Osteocyte (in vitro differentiated cells): ENCODE measurements at regions not wholly inside any gene's neighbourhood (a gene's known extent, or its start where the extent isn't known, plus 50 kb on each side); places are given as distances from the start of the nearest gene placed in this dataset.
"Not testable (repeated sequence)": the region's sequence is repeated elsewhere in the genome, so short reads cannot be mapped to it uniquely, and the experiment has no call there.

Source experiments
- DNase-seq: peaks from one replicate; pipeline ENCODE4 v3.0.0; 2021; ENCODE audit warnings: mixed read lengths; ENCODE audit not compliant: unreplicated experiment; ENCODE audit errors: extremely low spot score
- H3K27ac Mint-ChIP-seq: one replicate; pipeline ENCODE4 v1.8.0; 2021; ENCODE audit warnings: mild to moderate bottlenecking, mixed read lengths; ENCODE audit not compliant: unreplicated experiment
- H3K27me3 Mint-ChIP-seq: one replicate; pipeline ENCODE4 v1.8.0; 2021; ENCODE audit warnings: mixed read lengths; ENCODE audit not compliant: unreplicated experiment
- H3K36me3 Mint-ChIP-seq: one replicate; pipeline ENCODE4 v1.8.0; 2021; ENCODE audit warnings: mixed read lengths; ENCODE audit not compliant: unreplicated experiment
- H3K4me1 Mint-ChIP-seq: one replicate; pipeline ENCODE4 v1.8.0; 2021; ENCODE audit warnings: mixed read lengths; ENCODE audit not compliant: unreplicated experiment
- H3K4me3 Mint-ChIP-seq: one replicate; pipeline ENCODE4 v1.8.0; 2021; ENCODE audit warnings: mild to moderate bottlenecking, moderate library complexity, mixed read lengths; ENCODE audit not compliant: unreplicated experiment
- H3K9me3 Mint-ChIP-seq: one replicate; pipeline ENCODE4 v1.8.0; 2021; ENCODE audit warnings: mixed read lengths; ENCODE audit not compliant: unreplicated experiment
- CTCF ChIP-seq: fragments of 200-600 bp; sonication (generic); IDR thresholded peaks from 2 replicates; pipeline ENCODE4 v1.5.0; 2021; ENCODE audit warnings: antibody characterized with exemption, mild to moderate bottlenecking, moderate library complexity

GRCh38 chr14:30195941-30196340, 268.3 kb upstream of the PRKD1 start:
- no peak for DNase-seq
- Mint-ChIP-seq H3K4me3 (no peak overlapping the region), H3K36me3 (no peaks in the 10 kb centered on the region), H3K27ac (no peak overlapping the region), H3K9me3 (no peaks in the 10 kb centered on the region), H3K4me1 (peaks cover 14% of the 10 kb centered on the region), H3K27me3 (no peaks in the 10 kb centered on the region)
- no peak for TF ChIP-seq CTCF

- TF ChIP-seq CTCF = no peak
- Mint-ChIP-seq H3K9me3 (no peaks in the 10 kb centered on the region), H3K4me1 (peaks cover 14% of the 10 kb centered on the region), H3K4me3 (no peak overlapping the region), H3K27ac (no peak overlapping the region), H3K36me3 (no peaks in the 10 kb centered on the region), H3K27me3 (no peaks in the 10 kb centered on the region)
- no peak for DNase-seq
These were observed 269.2 kb upstream of the PRKD1 start for GRCh38 chr14:30196861-30197260.

- not testable (repeated sequence) for DNase-seq, H3K27ac Mint-ChIP-seq, H3K36me3 Mint-ChIP-seq, H3K27me3 Mint-ChIP-seq, H3K9me3 Mint-ChIP-seq, H3K4me3 Mint-ChIP-seq
- H3K4me1 Mint-ChIP-seq = peaks cover 11% of the 10 kb centered on the region
These were observed 271.1 kb upstream of the PRKD1 start for GRCh38 chr14:30198720-30199119.

GRCh38 chr14:30204431-30204980, 276.9 kb upstream of the PRKD1 start:
- Mint-ChIP-seq H3K27ac (no peak overlapping the region), H3K36me3 (no peaks in the 10 kb centered on the region), H3K9me3 (no peaks in the 10 kb centered on the region), H3K27me3 (no peaks in the 10 kb centered on the region), H3K4me3 (no peak overlapping the region), H3K4me1 (no peaks in the 10 kb centered on the region)
- DNase-seq = no peak
- no peak for TF ChIP-seq CTCF

- Mint-ChIP-seq H3K4me3 (no peak overlapping the region), H3K9me3 (no peaks in the 10 kb centered on the region), H3K36me3 (no peaks in the 10 kb centered on the region), H3K27ac (no peak overlapping the region), H3K27me3 (no peaks in the 10 kb centered on the region), H3K4me1 (no peaks in the 10 kb centered on the region)
- no peak for TF ChIP-seq CTCF
- DNase-seq = no peak
These were observed 281.5 kb upstream of the PRKD1 start for GRCh38 chr14:30209136-30209535.

GRCh38 chr14:30210630-30211029, 283.0 kb upstream of the PRKD1 start:
- Mint-ChIP-seq H3K4me3 (no peak overlapping the region), H3K36me3 (no peaks in the 10 kb centered on the region)

More at GRCh38 chr14:30210630-30211029, 283.0 kb upstream of the PRKD1 start:
- H3K4me1 Mint-ChIP-seq = no peaks in the 10 kb centered on the region
- no peaks in the 10 kb centered on the region for H3K9me3 Mint-ChIP-seq
- no peak for DNase-seq
- no peaks in the 10 kb centered on the region for H3K27me3 Mint-ChIP-seq
- no peak for TF ChIP-seq CTCF
- no peak overlapping the region for H3K27ac Mint-ChIP-seq
